ENCODE measurements at regions not wholly inside any gene's neighbourhood (a gene's known extent, or its start where the extent isn't known, plus 50 kb on each side); places are given as distances from the start of the nearest gene placed in this dataset.
"Not testable (repeated sequence)": the region's sequence is repeated elsewhere in the genome, so short reads cannot be mapped to it uniquely, and the experiment has no call there.

- Mint-ChIP-seq H3K36me3 (ENCODE audit: unreplicated experiment) (peaks cover 5% of the 10 kb centered on the region), H3K27ac (ENCODE audit: unreplicated experiment) (no peak overlapping the region), H3K27me3 (ENCODE audit: unreplicated experiment) (no peaks in the 10 kb centered on the region), H3K4me3 (ENCODE audit: unreplicated experiment) (no peak overlapping the region), H3K4me1 (ENCODE audit: low read depth, unreplicated experiment) (no peaks in the 10 kb centered on the region), H3K9me3 (ENCODE audit: unreplicated experiment) (peaks cover 5% of the 10 kb centered on the region)
- DNase-seq = no peak
- TF ChIP-seq CTCF (IDR thresholded peaks at IDR 0.05; ENCODE audit: partially characterized antibody, unreplicated experiment) = no peak
Observed at GRCh38 chr7:34575006-34575405, 83.0 kb upstream of the NPSR1 start.

DNA sequence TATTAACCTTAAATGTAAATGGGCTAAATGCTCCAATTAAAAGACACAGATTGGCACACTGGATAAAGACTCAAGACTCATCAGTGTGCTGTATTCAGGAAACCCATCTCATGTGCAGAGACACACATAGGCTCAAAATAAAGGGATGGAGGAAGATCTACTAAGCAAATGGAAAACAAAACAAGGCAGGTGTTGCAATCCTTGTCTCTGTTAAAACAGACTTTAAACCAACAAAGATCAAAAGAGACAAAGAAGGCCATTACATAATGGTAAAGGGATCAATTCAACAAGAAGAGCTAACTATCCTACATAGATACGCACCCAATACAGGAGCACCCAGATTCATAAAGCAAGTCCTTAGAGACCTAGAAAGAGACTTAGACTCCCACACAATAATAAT is 80.1 kb upstream of the NPSR1 start:
- H3K4me3 Mint-ChIP-seq (ENCODE audit: unreplicated experiment); H3K4me1 Mint-ChIP-seq (ENCODE audit: low read depth, unreplicated experiment); H3K36me3 Mint-ChIP-seq (ENCODE audit: unreplicated experiment); H3K9me3 Mint-ChIP-seq (ENCODE audit: unreplicated experiment); H3K27me3 Mint-ChIP-seq (ENCODE audit: unreplicated experiment); H3K27ac Mint-ChIP-seq (ENCODE audit: unreplicated experiment); DNase-seq: not testable (repeated sequence)

DNA sequence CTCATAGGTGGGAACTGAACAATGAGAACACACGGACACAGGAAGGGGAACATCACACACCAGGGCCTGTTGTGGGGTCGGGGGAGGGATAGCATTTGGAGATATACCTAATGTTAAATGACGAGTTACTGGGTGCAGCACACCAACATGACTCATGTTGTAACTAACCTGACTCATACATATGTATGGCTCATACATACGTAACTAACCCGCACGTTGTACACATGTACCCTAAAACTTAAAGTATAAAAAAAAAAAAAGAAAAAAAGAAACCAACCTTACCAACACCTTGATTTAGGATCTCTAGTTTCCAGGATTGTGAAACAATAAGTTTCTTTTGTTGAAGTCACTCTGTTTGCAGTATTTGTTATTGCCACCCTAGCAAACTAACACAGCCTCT is 76.3 kb upstream of the NPSR1 start:
- H3K9me3 Mint-ChIP-seq (ENCODE audit: unreplicated experiment); H3K36me3 Mint-ChIP-seq (ENCODE audit: unreplicated experiment); H3K4me3 Mint-ChIP-seq (ENCODE audit: unreplicated experiment); DNase-seq; H3K4me1 Mint-ChIP-seq (ENCODE audit: low read depth, unreplicated experiment); H3K27ac Mint-ChIP-seq (ENCODE audit: unreplicated experiment); H3K27me3 Mint-ChIP-seq (ENCODE audit: unreplicated experiment): not testable (repeated sequence)

DNA sequence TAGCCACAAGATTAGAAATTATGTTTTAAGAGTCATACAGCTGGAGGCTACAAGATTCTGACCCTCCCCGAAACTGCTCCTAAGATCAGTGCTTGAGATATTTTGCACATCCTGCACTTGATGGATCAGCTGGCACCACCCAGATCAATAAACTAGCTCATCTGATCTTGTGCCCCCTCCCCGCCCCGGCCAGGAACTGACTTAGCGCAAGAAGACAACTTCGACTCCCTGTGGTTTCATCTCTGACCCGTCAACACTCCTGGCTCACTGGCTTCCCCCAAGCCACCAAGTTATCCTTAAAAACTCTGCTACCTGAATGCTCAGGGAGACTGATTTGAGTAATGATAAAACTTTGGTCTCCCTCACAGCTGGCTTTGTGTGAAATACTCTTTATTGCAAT is 73.5 kb upstream of the NPSR1 start:
- DNase-seq = no peak
- Mint-ChIP-seq H3K36me3 (ENCODE audit: unreplicated experiment) (no peaks in the 10 kb centered on the region), H3K4me1 (ENCODE audit: low read depth, unreplicated experiment) (no peaks in the 10 kb centered on the region), H3K4me3 (ENCODE audit: unreplicated experiment) (no peak overlapping the region), H3K27ac (ENCODE audit: unreplicated experiment) (no peak overlapping the region), H3K9me3 (ENCODE audit: unreplicated experiment) (peaks cover 2% of the 10 kb centered on the region), H3K27me3 (ENCODE audit: unreplicated experiment) (no peaks in the 10 kb centered on the region)
- no peak for TF ChIP-seq CTCF (IDR thresholded peaks at IDR 0.05; ENCODE audit: partially characterized antibody, unreplicated experiment)

DNA sequence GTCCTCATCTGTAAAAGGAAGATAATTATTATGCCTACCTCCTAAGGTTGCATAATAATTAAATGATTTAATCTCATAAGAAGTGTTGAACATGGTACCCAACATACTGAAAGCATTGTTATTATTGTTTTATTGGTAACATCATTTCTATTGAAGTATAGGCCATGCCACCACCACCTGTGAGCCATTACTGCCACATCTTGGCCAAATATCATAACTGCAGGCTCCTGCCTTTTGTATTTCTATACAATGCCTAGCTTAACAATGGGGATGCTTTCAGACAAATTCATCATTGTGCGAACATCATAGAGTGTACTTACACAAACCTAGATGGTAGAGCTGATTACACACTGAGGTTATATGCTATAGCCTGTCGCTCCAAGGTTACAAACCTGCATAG is 61.1 kb upstream of the NPSR1 start:
- no peaks in the 10 kb centered on the region for H3K27me3 Mint-ChIP-seq (ENCODE audit: unreplicated experiment)
- H3K9me3 Mint-ChIP-seq (ENCODE audit: unreplicated experiment) = no peaks in the 10 kb centered on the region
- no peak overlapping the region for H3K27ac Mint-ChIP-seq (ENCODE audit: unreplicated experiment)
- DNase-seq = peak; percentile 13
- no peaks in the 10 kb centered on the region for H3K36me3 Mint-ChIP-seq (ENCODE audit: unreplicated experiment)
- H3K4me1 Mint-ChIP-seq (ENCODE audit: low read depth, unreplicated experiment) = no peaks in the 10 kb centered on the region
- H3K4me3 Mint-ChIP-seq (ENCODE audit: unreplicated experiment) = no peak overlapping the region
- peak; percentile 14 for TF ChIP-seq CTCF (IDR thresholded peaks at IDR 0.05; ENCODE audit: partially characterized antibody, unreplicated experiment)

GRCh38 chr7:34603711-34604444 is 54.1 kb upstream of the NPSR1 start:
- DNase-seq = no peak
- Mint-ChIP-seq H3K4me3 (ENCODE audit: unreplicated experiment) (no peak overlapping the region), H3K27me3 (ENCODE audit: unreplicated experiment) (no peaks in the 10 kb centered on the region), H3K27ac (ENCODE audit: unreplicated experiment) (no peak overlapping the region), H3K9me3 (ENCODE audit: unreplicated experiment) (no peaks in the 10 kb centered on the region), H3K36me3 (ENCODE audit: unreplicated experiment) (no peaks in the 10 kb centered on the region), H3K4me1 (ENCODE audit: low read depth, unreplicated experiment) (no peaks in the 10 kb centered on the region)
- no peak for TF ChIP-seq CTCF (IDR thresholded peaks at IDR 0.05; ENCODE audit: partially characterized antibody, unreplicated experiment)

Measured in glutamatergic neuron (in vitro differentiated cells).